Neutrophil (primary cell): ENCODE measurements at regions not wholly inside any gene's neighbourhood (a gene's known extent, or its start where the extent isn't known, plus 50 kb on each side); places are given as distances from the start of the nearest gene placed in this dataset.

Experiments
- H3K27ac ChIP-seq: fragments of 200-600 bp; sonication (generic); 2 replicates; pipeline ENCODE4 v1.5.1; 2016; ENCODE audit warnings: mild to moderate bottlenecking, moderate library complexity
- H3K27me3 ChIP-seq: fragments of 200-600 bp; sonication (generic); 2 replicates; pipeline ENCODE4 v1.6.0; 2016; ENCODE audit warnings: mild to moderate bottlenecking
- H3K36me3 ChIP-seq: fragments of 200-600 bp; sonication (generic); 2 replicates; pipeline ENCODE4 v1.5.1; 2017
- H3K4me1 ChIP-seq, 2 experiments: fragments of 200-600 bp in 1 of 2; sonication (generic) in 1 of 2; 1 replicate in 1 of 2; 2 replicates in 1 of 2; pipeline versions ENCODE4 v1.5.1 to v1.6.1; 2013 to 2016; ENCODE audit warnings: low read depth in 1 of 2, low read length in 1 of 2, mild to moderate bottlenecking in 1 of 2, moderate library complexity in 1 of 2; ENCODE audit not compliant: control insufficient read depth in 1 of 2, insufficient read depth in 1 of 2
- H3K4me3 ChIP-seq, 2 experiments: fragments of 200-600 bp in 1 of 2; sonication (generic) in 1 of 2; 1 replicate in 1 of 2; 2 replicates in 1 of 2; pipeline ENCODE4 v1.5.1; 2013 to 2016; ENCODE audit warnings: low read depth in 1 of 2, low read length in 1 of 2, mild to moderate bottlenecking in 1 of 2, moderate library complexity in 1 of 2
- H3K9me3 ChIP-seq: fragments of 200-600 bp; sonication (generic); 2 replicates; pipeline ENCODE4 v1.5.1; 2016
- TF ChIP-seq, protein P1 (sequence below): fragments of 200-600 bp; sonication (generic); IDR thresholded peaks from 2 replicates; pipeline ENCODE4 v1.5.1; 2016; ENCODE audit warnings: antibody characterized with exemption

DNA sequence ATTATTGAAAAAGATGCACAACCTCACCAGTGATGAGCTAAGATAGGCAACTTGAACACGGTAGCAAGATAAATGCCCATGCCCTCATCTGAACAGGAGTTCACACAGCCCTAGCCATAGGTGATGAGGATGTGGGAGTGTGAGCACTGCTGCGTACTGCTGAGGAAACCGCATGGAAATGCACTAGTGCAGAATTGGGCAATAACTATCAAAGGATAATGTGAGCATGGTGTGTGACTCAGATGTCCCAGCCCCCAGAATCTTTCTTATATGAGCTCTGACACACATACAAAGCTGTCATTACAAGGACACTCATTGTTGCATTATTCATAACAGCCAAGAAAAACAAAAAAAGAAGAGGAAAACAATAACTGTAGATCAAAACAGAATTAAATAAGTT is 521.2 kb downstream of the IRX1 start:
- Histone ChIP-seq H3K27ac (no peak overlapping the region), H3K27me3 (no peaks in the 10 kb centered on the region), H3K4me3 (no peak overlapping the region), H3K36me3 (no peaks in the 10 kb centered on the region), H3K9me3 (no peaks in the 10 kb centered on the region), H3K4me1 (no peaks in the 10 kb centered on the region)
- TF ChIP-seq, protein P1, sequence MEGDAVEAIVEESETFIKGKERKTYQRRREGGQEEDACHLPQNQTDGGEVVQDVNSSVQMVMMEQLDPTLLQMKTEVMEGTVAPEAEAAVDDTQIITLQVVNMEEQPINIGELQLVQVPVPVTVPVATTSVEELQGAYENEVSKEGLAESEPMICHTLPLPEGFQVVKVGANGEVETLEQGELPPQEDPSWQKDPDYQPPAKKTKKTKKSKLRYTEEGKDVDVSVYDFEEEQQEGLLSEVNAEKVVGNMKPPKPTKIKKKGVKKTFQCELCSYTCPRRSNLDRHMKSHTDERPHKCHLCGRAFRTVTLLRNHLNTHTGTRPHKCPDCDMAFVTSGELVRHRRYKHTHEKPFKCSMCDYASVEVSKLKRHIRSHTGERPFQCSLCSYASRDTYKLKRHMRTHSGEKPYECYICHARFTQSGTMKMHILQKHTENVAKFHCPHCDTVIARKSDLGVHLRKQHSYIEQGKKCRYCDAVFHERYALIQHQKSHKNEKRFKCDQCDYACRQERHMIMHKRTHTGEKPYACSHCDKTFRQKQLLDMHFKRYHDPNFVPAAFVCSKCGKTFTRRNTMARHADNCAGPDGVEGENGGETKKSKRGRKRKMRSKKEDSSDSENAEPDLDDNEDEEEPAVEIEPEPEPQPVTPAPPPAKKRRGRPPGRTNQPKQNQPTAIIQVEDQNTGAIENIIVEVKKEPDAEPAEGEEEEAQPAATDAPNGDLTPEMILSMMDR: no peak

DNA sequence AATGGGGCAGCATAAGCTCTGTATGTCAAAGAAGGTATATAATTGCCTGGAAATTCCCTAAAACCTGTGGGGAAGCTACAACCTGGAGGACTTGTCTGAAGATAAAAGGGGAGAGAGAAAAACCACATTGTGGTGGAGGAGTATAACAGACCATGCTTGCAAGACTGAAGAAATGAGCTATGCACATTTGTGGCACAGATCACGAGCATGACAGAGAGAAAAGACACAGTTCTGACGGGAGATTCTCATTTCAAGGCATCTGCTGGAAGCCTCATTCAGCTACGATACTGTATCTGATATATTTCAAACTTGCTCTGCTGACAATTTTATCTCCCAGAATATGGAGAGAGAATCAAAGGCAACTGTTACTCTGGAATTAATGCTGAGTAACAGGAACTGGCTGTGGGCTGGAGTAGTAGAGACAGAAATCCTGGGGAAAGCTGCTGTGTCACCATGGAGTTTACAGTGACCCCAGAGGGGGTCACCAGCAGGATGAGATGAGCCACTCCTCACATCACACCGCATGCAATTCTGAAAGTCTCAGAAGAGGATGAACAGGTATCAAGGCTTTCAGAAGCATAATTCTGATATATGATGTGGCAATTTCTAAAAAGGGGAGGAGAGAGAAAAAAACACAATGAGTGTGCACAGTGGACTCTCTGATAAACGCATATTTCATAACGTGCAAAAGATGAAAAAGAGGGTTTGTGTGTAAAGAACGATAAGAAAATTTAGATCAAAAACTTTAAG is 528.8 kb downstream of the IRX1 start:
- Histone ChIP-seq H3K36me3 (no peaks in the 10 kb centered on the region), H3K27me3 (no peaks in the 10 kb centered on the region), H3K27ac (no peak overlapping the region), H3K9me3 (no peaks in the 10 kb centered on the region), H3K4me3 (no peak overlapping the region), H3K4me1 (no peaks in the 10 kb centered on the region)
- TF ChIP-seq, protein P1: no peak

DNA sequence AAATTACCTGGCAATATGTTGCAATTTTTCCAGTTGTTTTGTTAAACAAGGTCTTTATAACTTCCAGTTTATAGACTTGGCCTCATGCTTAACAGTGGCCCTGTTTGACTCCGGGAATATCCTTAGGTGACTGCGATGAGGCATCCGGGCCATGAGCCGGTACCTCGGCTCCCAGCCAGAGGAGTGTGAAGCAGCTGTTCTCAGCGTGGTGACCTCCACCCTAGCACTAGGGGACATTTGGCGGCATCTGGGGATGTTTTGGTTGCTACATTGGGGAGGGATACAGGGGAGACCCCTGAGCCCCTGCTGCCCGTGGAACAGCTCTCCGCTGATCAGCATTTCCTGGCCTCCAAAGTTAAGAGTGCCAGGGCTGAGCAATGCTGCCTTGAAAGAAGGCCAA is 533.4 kb downstream of the IRX1 start:
- TF ChIP-seq, protein P1: no peak
- H3K4me3 ChIP-seq: no peak overlapping the region
- no peaks in the 10 kb centered on the region for H3K9me3 ChIP-seq
- no peaks in the 10 kb centered on the region for H3K36me3 ChIP-seq
- H3K27ac ChIP-seq: no peak overlapping the region
- H3K4me1 ChIP-seq: no peaks in the 10 kb centered on the region
- H3K27me3 ChIP-seq: no peaks in the 10 kb centered on the region

DNA sequence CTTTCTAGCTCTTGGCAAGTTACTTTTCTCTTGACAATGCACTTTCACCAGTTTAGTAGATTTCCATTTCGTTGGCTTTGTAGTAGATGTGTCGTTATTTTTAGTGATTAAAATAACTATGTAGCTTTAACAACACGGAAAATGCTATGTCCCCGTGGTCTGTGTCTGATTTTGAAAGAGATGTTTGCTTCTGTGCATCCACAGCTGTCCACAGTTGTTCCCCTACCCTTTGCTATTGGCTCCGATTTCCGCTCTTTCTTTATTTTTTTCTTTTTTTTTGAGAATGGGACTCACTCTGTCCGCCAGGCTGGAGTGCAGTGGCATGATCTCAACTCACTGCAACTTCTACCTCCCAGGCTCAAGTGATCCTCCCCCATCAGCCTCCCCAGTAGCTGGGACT is 533.9 kb downstream of the IRX1 start:
- Histone ChIP-seq H3K27me3 (no peaks in the 10 kb centered on the region), H3K4me3 (no peak overlapping the region), H3K4me1 (no peaks in the 10 kb centered on the region), H3K36me3 (no peaks in the 10 kb centered on the region), H3K9me3 (no peaks in the 10 kb centered on the region), H3K27ac (no peak overlapping the region)
- TF ChIP-seq, protein P1: no peak

DNA sequence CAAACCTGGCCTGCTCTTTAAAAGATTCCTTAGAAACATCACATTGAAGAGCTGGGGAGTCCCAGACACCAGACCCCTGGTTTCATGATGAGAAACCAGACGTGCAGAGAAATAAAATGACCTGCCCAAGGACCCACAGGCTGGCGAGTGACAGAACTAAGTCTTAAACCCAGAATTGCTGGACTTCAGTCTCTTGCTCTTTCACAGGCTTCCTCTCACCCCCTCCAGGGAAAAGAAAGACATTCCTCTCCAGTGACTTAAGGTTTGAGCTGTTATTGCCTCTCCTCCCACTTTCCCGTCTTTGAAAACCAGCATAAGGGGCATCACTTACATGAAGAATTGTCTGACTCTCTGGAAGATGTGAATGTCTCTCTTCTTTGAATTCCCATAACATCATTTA is 535.2 kb downstream of the IRX1 start:
- TF ChIP-seq, protein P1: no peak
- no peaks in the 10 kb centered on the region for H3K4me1 ChIP-seq
- no peaks in the 10 kb centered on the region for H3K27me3 ChIP-seq
- no peaks in the 10 kb centered on the region for H3K9me3 ChIP-seq
- no peaks in the 10 kb centered on the region for H3K36me3 ChIP-seq
- H3K4me3 ChIP-seq: no peak overlapping the region
- no peak overlapping the region for H3K27ac ChIP-seq
